ENCODE measurements at regions not wholly inside any gene's neighbourhood (a gene's known extent, or its start where the extent isn't known, plus 50 kb on each side); places are given as distances from the start of the nearest gene placed in this dataset.

GRCh38 chr16:77133706-77134105 lies 57.3 kb upstream of the MON1B start:
- WGBS (ENCODE audit: missing lambda C conversion rate) = 21% methylated on average over 4 of the region's 4 CpGs
- no peak for ATAC-seq
- no peaks in the 10 kb centered on the region for H3K4me1 ChIP-seq

GRCh38 chr16:77137045-77137444 lies 53.9 kb upstream of the MON1B start:
- Histone ChIP-seq H3K4me3 (no peak overlapping the region), H3K9me3 (no peaks in the 10 kb centered on the region), H3K4me2 (no peak overlapping the region), H3K27ac (no peak overlapping the region), H3K4me1 (no peaks in the 10 kb centered on the region)
- ChIA-PET CTCF (interaction anchor here (0.6 to 1.3 kb wide), 2 partner anchors 16 to 827 kb away, joined by 3 read pairs; no protein-coding TSS in a partner anchor), POLR2A (no interaction called here)
- DNase-seq (ENCODE audit: low read depth in 1 of 2, low spot score in 1 of 2) (no peak), ATAC-seq (peak in 1 of 2 experiments; percentile 39; a peak in 1 of 6 replicates), FAIRE-seq (no peak)
- no peak for TF ChIP-seq KDM5A (IDR thresholded peaks at IDR 0.05)
- WGBS (ENCODE audit: missing lambda C conversion rate) = 52% methylated on average over 3 of the region's 3 CpGs

More at GRCh38 chr16:77133706-77134105, 57.3 kb upstream of the MON1B start:
- FAIRE-seq (no peak), DNase-seq (ENCODE audit: low read depth in 1 of 2, low spot score in 1 of 2) (no peak)
- no peak overlapping the region for H3K4me2 ChIP-seq
- no peak overlapping the region for H3K4me3 ChIP-seq
- H3K27ac ChIP-seq = no peak overlapping the region
- H3K9me3 ChIP-seq = no peaks in the 10 kb centered on the region
- TF ChIP-seq FOXS1 (CRISPR knock-in tag; IDR thresholded peaks at IDR 0.05) (no peak), CHD2 (IDR thresholded peaks at IDR 0.05; ENCODE audit: low read length, partially characterized antibody) (no peak), USF2 (IDR thresholded peaks at IDR 0.05) (no peak), MAFK (IDR thresholded peaks at IDR 0.05; ENCODE audit: partially characterized antibody) (no peak), RAD21 (conservative IDR thresholded peaks at IDR 0.05 in 1 of 2, IDR thresholded peaks at IDR 0.05 in 1 of 2) (no peak), ZFP36 (IDR thresholded peaks at IDR 0.05; ENCODE audit: borderline replicate concordance, partially characterized antibody) (no peak), EHMT2 (IDR thresholded peaks at IDR 0.05; ENCODE audit: low read depth) (no peak), RNF2 (IDR thresholded peaks at IDR 0.05; ENCODE audit: borderline replicate concordance, low read depth) (no peak), E2F6 (IDR thresholded peaks at IDR 0.05; ENCODE audit: borderline replicate concordance, low read depth) (no peak), CHD4 (IDR thresholded peaks at IDR 0.05; ENCODE audit: borderline replicate concordance) (no peak)
- ChIA-PET CTCF (no interaction called here), POLR2A (no interaction called here)

Small RNAs in the stretch of these regions (small RNA-seq; reads per million reads assigned to genes)
- 0 reads per million in 6 experiments for gene MIR4719

Measured in A549 (cell line).